HG03565 (cell line): ENCODE measurements at regions not wholly inside any gene's neighbourhood (a gene's known extent, or its start where the extent isn't known, plus 50 kb on each side); places are given as distances from the start of the nearest gene placed in this dataset.

Experiments
- ATAC-seq: cut with Tn5 transposase; IDR thresholded peaks from one replicate; pipeline ENCODE4 v1.9.1; 2021; ENCODE audit warnings: mild to moderate bottlenecking, moderate library complexity; ENCODE audit not compliant: unreplicated experiment

DNA sequence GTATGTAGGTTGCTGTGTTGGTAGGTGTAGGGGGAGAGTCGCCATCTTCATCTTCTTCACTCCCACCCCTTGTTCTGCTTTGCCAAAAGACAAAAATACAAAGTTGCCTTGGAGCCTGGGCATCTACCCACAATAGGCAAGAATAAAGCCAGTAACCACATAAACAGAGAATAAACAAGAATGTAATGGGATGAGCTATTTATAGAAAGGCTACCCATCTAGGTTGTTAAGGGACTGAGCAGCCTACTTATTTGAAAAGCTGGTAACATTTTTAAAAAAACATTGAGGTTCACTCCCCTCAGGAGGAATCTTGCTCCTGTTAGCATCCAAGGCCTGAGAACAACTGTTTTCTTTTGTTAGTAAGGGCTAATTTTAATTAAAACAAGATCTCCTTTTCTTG lies 301.4 kb upstream of the STXBP5 start:
- ATAC-seq, result no peak

DNA sequence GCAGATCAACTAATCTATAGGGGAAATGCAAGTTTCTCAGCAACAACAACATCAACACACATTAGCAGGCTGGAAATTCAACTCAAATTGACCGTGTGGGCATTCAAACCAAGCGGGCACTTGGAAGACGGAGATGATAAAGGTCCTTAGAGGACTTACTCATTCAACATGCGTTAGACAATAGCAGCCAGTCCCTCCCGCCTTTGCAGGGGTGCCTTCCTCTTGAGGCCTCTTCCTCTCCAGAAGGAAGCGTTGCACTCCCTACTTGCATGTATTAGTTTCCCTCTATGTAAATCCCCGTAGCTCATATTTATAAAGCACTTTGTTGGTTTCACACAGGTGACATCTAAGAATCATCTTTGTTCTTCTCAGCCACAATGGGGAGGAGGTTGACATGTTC lies 300.8 kb upstream of the STXBP5 start:
- no peak for ATAC-seq

DNA sequence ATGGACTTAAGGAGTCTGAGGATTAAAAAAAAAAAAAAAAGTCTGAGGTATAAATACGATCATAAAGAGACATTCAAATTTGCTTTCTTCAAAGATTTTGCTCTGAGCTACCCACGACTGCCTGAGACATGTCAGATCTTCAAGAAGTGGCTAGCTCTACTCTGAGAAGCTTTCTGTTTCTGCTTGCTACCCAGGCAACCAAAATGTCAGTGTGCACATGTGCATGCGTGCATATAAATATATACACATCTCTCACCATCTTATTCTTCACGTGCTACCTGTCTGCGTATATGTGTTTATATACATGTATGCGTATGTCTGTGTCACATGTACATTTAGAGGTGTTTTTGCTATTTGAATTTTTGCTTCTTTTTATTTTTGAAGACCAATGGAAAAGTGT lies 299.6 kb upstream of the STXBP5 start:
- no peak for ATAC-seq

DNA sequence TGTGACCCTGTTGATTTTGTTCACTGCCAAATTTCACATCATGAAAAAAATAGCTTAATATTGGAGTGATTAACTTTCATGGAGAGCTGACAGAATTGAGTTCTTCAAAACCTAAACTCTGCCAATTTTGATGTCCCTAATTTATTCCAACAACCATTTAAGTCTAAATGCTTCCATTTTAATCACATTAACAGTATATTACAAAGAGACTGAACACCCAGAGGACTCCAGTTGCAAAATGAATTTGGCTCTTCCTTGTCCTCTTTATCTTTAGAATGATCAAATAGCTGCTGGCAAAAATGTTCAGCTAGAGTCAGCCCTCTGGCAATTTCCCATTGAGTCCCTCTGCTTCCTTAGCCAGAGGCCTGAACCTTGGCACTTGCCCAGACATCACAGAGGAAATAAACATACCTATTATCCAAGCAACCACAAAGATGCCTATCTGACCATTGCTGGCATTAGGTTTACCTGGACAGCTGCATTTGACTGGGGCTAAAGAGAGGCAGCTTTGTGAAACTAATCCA lies 299.0 kb upstream of the STXBP5 start:
- no peak for ATAC-seq

DNA sequence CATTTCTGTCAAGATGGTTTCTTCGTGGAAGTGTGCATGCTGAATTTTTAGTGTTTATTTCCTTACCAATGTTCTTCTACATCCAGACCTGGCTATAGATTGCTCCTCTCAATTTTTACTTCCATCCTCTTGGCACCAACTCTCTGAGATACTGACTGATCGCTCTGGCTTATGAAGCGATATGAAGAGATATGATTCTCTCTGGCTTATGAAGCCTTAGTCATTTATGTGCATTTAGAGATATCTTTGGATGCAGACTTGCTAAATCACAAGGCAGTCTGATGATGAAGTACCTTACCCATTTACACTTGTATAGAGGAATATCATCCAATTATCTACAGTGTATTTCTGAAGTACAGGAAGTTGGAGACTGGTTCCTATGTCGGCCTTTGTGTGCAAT lies 295.4 kb upstream of the STXBP5 start:
- ATAC-seq, result no peak

DNA sequence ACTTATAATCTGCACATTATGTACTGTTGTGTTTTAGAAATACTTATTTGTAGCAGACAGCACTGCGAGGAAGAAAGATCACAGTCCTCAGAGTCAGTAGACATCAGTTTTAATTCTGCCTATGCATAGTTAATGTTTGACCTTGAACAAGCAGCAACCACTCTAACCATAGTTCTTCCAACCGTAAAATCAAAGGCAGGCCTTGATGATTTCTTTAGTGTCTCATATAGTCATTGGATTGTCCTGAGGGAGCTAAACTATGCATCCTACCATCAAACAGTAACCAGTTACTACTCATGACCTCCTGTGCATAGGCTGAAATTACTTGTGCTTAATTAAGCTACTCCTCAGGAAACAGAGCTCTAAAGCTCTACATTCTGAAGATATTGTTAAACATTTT lies 294.8 kb upstream of the STXBP5 start:
- ATAC-seq, result no peak

DNA sequence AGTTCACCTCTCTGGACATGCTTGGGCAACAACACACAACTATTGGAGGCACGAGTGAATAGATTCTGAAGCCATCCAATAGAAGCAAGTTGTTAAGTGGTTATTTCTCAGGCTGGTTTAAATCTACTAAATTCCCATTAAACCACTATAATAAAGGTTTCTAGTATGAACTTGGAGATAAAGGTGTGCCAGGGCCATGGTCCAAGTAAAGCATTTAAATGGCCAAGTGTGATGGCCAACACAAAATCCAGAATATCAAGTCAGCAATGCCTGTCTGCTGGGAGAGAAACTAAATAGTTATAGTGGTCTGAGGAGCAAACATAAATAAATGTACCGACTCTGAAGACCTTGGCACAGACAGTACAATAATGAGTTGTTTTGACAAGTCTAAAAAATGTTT lies 294.3 kb upstream of the STXBP5 start:
- ATAC-seq, result no peak

DNA sequence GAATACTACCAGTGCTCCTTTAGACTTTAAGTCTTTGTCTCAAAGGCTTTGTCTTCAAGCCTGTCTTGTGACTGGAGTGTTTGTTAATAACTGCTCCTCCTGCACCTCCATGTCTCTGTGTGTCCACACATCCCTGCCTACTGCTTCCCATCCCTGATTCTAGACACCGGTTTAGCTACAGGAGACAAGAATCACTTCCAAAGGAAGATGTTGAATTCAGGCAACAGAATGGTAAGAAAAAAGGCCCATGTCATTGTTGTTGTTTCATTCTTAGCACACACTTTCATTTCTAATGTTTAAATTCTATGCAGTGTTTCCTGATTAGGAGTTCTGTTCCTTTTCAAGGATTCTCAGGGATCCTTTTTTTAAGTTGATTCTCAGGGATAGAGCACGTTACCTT lies 293.6 kb upstream of the STXBP5 start:
- no peak for ATAC-seq

DNA sequence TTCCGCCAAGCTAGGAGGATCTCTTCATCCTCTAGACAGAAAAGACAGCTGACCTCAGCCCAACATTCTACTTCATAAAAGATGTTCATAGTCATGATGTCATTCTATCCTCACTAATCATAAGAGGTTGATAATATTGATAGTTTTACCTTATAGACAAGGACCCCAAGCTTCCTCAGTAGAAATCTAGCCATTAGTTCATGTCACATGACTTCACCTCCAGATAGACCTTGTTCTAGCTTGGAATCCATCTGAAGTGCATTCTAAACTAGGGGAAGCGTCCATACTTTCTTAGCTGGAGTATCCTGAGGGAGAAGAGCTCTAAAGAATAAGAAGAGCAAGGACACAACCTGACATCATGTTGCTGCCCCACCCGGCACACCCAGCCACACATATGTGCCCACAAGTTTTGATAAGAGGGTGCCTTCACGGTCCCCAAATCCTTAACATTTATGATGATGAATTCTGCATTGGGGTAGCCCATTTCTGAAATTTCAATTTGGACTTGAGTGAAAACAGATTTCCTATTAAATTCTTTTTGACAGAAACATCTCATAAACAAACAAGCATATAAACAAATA lies 292.5 kb upstream of the STXBP5 start:
- ATAC-seq, result no peak

DNA sequence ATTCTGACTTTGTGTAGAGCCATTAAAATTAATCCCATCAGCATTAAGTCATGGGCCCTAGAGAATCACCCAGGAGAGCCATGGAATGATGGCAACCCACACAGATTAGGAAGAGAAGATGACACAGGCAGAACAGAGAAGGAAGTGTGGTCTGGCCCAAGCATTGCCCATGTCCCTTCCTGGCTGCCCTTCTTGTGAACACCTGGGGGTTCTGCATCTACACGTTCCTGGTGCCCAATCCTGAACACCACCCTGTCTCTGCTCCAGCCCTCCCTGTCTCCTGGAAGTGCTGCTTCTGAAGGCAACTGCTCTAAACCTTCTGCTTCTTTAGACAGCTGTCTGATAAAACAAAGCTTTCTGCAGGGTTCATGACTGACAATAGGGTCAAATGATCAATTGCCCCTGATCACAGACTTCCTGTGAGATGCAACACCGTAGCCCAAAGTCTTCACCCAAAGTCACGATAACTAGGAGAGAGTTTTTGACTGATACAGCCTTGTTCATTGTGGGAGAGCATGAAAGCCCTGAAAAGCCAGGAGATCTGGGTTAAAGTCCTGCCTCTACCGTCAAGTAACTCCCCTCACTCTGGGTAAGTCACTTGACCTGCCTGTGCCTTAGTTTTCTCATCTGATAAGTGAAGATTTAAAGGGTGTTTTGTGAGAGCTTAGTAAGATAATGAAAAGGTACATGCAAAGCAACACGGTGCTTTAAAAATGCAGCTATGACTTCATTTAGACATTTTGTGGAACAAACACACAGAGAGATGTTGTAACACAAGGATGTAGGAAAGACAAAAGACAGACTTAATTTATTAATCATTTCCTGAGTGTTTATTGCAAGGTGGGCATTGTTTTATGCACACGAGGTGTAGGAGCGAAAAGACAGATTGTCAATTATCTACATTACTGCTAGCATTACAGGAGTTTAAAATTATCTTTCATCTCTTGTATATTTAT lies 291.2 kb upstream of the STXBP5 start:
- no peak for ATAC-seq

DNA sequence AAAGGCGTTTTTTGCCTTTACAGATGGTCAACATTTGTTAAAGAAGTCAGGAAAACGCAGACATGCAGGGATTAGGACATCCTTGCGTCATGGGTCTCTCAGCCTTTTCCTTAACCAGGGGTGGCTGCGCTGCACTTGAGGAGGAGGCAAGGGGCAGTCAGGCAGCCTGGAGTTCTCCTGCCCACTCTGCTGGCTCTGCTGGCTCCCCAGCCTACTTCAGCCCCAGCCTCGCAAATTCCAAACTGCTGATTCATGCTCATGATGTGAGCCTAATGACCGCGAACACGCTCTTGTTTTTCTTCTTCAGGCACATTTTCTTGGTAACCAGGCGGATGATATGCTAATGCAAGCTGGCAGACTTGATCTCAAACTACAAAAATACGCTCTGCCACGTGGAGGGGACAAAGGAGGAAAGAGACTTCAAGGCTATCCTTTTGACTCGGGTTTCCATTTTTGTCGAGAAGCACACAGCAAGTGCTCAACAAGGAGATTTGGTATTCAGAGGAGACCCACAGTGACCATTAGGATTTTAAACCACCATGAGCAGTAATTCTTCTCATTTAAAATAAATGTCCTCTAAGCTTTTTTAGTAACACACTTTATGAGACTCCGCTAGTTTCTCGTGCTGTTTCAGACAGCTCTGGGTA lies 290.3 kb upstream of the STXBP5 start:
- no peak for ATAC-seq

DNA sequence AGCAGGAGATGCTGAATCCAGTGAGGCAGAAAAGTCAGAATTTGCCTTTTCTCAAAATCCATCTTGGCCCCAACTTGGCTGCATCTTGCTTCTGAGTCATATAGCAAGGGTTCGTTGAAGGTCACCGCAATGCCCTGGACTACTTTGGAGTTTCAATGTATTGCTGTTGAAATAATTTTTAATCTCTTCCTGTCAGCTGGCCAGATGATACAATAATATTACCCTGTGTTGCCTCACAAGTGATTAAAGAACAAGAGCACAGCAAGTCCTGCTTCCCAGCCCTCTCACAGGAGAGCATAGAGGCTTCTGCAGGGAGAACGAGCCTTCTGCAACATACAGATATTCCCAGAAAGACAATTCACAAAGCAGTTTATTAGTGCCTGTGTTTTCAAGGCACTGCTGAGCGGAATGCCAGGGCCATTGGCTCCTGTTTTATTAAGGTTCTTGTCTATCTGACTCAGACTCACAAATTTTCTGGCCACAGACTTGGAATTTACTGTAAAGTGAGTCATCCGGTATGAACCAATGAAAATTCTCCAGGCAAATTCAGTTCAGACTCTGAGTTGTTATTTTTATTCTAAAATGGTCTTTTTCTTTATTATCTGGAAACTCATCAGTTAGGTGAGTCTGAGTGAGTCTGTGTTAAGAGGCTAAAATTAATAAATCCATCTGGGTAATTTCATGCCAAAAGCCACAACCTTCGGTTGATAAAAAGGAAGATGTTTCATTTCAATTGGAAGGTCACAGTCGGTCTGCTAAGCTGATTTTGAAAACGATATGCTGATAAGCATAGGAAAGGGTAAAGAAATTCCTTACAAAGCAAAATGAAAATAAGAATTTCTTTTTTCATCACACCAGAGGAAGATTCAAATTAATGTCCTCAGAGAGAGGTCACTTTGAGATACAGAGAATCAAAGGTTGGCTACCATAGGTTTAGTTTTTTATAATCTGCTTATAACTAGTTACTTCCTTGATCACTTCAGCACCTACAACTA lies 289.4 kb upstream of the STXBP5 start:
- ATAC-seq, result no peak

DNA sequence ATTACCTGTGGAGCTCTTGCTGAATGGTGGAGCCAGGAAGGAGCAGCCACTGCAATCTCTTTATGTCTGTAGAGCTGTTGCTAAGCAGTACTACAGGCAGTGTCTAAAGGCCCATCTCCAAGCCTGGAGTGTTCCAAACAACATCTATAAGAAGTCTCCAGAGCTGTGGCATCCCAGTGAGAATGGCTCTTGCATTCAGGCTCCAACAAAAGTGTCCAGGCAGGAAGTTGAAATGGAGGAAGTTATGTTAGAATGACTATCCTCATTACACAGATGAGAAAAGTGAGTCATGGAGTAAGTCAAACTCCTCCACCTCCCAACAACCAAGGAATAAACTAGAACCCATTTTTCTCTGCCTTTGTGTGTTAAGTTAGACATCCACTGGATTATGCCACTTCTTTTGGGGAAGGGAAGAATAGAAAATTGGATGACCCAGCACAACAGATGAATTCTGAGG lies 288.5 kb upstream of the STXBP5 start:
- ATAC-seq, result no peak

DNA sequence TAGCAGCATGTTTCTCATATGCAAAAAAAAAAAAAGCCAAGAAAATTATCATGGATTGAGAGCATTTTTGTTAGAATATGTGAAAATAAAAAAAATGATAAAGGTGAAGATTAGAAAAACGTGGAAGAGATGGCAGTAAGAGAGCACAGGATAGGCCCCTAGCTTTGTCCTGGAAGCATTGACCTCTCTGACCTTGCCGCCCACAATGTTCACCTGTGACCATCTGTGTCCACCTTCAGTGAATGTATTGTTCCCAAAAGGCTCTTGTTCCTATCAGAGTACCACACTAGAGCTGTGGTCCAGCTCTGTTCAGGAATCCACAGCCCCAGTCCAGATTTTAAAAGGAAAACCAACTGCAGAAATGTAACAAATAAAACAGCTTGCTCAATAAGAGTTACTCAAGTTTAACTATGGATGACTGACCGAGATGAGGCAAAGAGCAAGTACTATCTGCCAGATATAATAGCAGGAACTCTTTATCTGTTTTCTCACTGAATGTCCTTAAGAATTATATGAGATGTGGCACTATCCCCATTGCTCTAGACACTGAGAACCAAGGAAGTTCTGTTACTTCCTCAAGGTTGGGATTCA lies 287.7 kb upstream of the STXBP5 start:
- no peak for ATAC-seq

DNA sequence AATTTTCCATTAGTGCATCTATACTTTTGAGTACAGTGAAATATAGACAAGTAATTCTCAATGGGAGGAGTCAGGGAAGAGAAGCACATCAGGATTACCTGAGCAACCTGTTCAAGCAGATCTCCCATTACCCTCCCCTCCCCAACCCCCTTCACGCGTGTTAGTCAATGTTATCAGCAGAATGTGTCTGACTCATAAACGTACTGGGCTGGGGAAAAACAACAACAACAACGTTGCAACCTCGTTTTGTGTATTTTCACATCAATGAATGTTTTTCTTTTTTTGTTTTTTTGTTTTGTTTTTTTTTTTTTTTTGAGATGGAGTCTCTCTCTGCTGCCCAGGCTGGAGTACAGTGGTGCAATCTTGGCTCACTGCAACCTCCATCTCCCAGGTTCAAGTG lies 287.0 kb upstream of the STXBP5 start:
- no peak for ATAC-seq

DNA sequence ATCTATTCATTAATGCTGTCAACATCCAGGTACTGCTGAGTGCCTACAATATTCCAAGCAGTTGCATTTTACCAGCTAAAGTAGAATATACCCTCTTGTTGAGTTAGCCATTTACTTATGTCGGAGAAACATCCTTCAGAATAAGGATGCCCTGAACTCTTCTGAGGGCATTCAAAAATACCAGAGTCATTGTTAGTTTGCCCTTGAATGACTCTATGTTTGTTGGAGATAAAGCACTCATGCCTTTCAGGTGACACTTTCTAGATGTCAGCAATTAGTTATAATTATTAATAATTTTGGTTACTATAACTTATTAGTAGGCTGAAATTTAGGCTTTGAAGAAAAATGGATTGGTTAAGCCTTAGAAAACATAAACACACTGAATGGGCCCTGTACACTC lies 286.2 kb upstream of the STXBP5 start:
- no peak for ATAC-seq

DNA sequence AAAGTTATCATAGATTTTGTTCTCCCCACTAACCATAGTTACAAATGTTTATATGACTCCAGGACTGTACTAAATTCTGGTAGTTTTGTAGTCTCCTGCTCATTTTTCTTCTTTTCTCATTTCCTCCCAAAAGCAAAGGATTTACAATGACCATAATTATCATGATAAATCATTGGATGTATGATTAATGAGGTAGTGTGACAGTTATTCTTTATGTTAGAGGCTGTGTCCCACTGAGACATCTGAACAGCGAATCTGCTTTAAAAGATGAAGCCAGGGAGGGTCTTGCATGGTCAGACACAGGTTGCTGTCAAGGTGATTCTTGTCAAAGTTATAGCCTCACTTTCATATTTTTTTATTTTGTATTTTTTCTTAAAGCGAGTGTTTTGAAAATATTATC lies 285.2 kb upstream of the STXBP5 start:
- no peak for ATAC-seq

DNA sequence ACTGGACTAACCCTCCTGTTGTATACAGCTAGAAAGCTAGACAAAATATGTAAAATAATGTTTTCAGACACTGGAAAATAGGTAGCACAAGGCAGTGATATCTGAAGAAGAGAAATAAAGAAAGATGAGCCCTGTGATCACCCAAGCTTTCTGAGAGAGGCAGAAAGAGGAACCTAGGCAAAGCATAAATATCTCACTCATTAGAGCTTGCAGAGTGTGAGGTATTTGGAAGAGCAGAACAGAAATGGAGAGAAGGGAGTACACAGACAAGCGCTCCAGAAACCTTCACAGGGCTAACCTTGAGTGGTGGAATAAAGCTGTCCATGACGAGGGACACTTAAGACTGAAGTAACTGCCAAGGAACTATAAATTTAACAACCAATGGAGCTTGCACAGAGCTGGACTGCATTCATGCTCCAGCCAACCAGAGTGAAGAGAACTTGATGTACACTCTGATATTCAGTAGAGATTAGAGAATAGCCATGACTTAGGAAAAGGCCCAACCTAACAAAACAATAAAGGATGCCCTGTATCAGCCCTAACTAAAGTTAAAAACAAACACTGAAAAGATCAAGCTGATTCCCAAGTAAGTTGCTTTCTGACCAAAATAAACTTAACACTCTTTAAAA lies 280.9 kb upstream of the STXBP5 start:
- no peak for ATAC-seq

DNA sequence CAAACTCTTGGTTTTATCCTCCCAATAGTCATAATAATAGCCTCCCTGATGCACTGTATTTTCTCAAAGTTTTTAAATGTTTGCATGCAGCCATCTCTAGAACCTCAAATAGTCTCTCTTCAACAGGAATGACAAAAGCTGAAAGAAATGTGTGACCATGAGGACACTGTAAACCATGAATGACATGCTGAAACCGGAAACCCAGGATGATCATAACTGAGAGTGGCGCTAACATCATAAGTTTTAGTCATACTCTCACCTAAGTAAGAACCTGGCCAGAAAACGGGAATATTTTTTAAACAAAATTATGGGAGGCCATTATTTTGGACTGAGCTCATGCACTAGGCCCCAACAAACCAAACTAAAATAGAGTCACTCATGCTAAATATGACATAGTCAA lies 278.4 kb upstream of the STXBP5 start:
- no peak for ATAC-seq

DNA sequence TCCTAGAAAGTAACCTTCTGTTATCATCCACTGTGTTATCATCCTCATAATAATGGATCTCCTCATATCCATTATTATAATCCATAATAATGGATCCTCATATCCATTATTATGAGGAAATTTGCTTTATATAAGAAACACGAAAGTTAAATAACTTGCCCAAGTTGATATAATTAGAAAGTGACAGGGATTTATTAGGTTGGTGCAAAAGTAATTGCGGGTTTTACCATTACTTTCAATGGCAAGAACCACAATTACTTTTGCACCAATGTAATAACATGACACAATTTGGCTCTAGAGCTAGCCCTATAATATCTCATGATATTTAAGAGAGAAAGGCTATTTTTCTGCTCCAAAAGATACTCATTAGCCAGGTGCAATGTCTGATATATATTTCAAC lies 275.7 kb upstream of the STXBP5 start:
- no peak for ATAC-seq
